Liver (tissue), 8 donors: ENCODE measurements at regions not wholly inside any gene's neighbourhood (a gene's known extent, or its start where the extent isn't known, plus 50 kb on each side); places are given as distances from the start of the nearest gene placed in this dataset.
"Not testable (repeated sequence)": the region's sequence is repeated elsewhere in the genome, so short reads cannot be mapped to it uniquely, and the experiment has no call there.

ENCODE experiments used
- DNase-seq: peaks from one replicate; pipeline ENCODE4 v3.0.0-alpha.2; 2017; ENCODE audit warnings: low spot score
- H3K27ac ChIP-seq, 2 donors: one replicate each; pipeline ENCODE4 v1.7.0; 2013; ENCODE audit warnings: inconsistent platforms in 2 of 2, low read length in 2 of 2, control low read depth in 1 of 2, low read depth in 1 of 2, mild to moderate bottlenecking in 1 of 2
- H3K27me3 ChIP-seq, 4 donors: one replicate each; pipeline versions ENCODE4 v1.6.1 to v1.7.0; 2013; ENCODE audit warnings: low read length in 3 of 4, inconsistent platforms in 1 of 4, mild to moderate bottlenecking in 1 of 4, moderate library complexity in 1 of 4; ENCODE audit not compliant: control insufficient read depth in 4 of 4, insufficient read depth in 4 of 4
- H3K36me3 ChIP-seq, 4 donors: one replicate each; pipeline versions ENCODE4 v1.6.1 to v1.7.0; 2013; ENCODE audit warnings: low read length in 3 of 4, mild to moderate bottlenecking in 3 of 4, low read depth in 1 of 4, moderate library complexity in 1 of 4; ENCODE audit not compliant: control insufficient read depth in 4 of 4, insufficient read depth in 3 of 4
- H3K4me1 ChIP-seq, 4 donors: one replicate each; pipeline versions ENCODE4 v1.6.1 to v1.7.0; 2013; ENCODE audit warnings: low read length in 3 of 4, mild to moderate bottlenecking in 3 of 4, moderate library complexity in 1 of 4; ENCODE audit not compliant: control insufficient read depth in 4 of 4, insufficient read depth in 4 of 4
- H3K4me3 ChIP-seq, 3 donors: one replicate each; pipeline versions ENCODE4 v1.6.1 to v1.7.0; 2013; ENCODE audit warnings: low read length in 3 of 3, control low read depth in 1 of 3, low read depth in 1 of 3, mild to moderate bottlenecking in 1 of 3
- H3K9ac ChIP-seq, 2 donors: one replicate each; pipeline ENCODE4 v1.7.0; 2013; ENCODE audit warnings: low read length in 2 of 2, mild to moderate bottlenecking in 2 of 2, moderate library complexity in 2 of 2, control low read depth in 1 of 2, low read depth in 1 of 2
- H3K9me3 ChIP-seq, 4 donors: one replicate each; pipeline versions ENCODE4 v1.6.1 to v1.7.0; 2013; ENCODE audit warnings: low read length in 3 of 4; ENCODE audit not compliant: control insufficient read depth in 4 of 4
- ATF3 ChIP-seq: IDR thresholded peaks from 2 replicates; pipeline ENCODE4 v1.6.1; 2016; ENCODE audit warnings: antibody characterized with exemption
- EGR1 ChIP-seq, 2 donors: IDR thresholded peaks; 2 replicates each; pipeline ENCODE4 v1.6.1; 2016 to 2018; ENCODE audit warnings: antibody characterized with exemption in 2 of 2, low read depth in 2 of 2
- FOXA1 ChIP-seq: IDR thresholded peaks from 2 replicates; pipeline ENCODE4 v1.6.1; 2016; ENCODE audit warnings: antibody characterized with exemption
- FOXA2 ChIP-seq: IDR thresholded peaks from 2 replicates; pipeline ENCODE4 v1.6.1; 2016; ENCODE audit warnings: antibody characterized with exemption
- GABPA ChIP-seq, 2 donors: IDR thresholded peaks in 1 of 2; conservative IDR thresholded peaks in 1 of 2; 2 replicates each; pipeline ENCODE4 v1.6.1; 2016; ENCODE audit warnings: antibody characterized with exemption in 2 of 2, mild to moderate bottlenecking in 1 of 2, moderate library complexity in 1 of 2
- HNF4A ChIP-seq, 2 donors: conservative IDR thresholded peaks; 2 replicates each; pipeline ENCODE4 v1.6.1; 2016; ENCODE audit warnings: antibody characterized with exemption in 2 of 2, mild to moderate bottlenecking in 2 of 2
- HNF4G ChIP-seq: IDR thresholded peaks from 2 replicates; pipeline ENCODE4 v1.6.1; 2016; ENCODE audit warnings: antibody characterized with exemption
- JUND ChIP-seq, 2 donors: IDR thresholded peaks; 2 replicates each; pipeline ENCODE4 v1.6.1; 2016; ENCODE audit warnings: antibody characterized with exemption in 2 of 2
- MAX ChIP-seq: IDR thresholded peaks from 2 replicates; pipeline ENCODE4 v1.6.1; 2016; ENCODE audit warnings: antibody characterized with exemption
- NR2F2 ChIP-seq: IDR thresholded peaks from 2 replicates; pipeline ENCODE4 v1.6.1; 2016; ENCODE audit warnings: antibody characterized with exemption
- RAD21 ChIP-seq, 2 donors: IDR thresholded peaks; 2 replicates each; pipeline ENCODE4 v1.6.1; 2016; ENCODE audit warnings: antibody characterized with exemption in 2 of 2, mild to moderate bottlenecking in 2 of 2
- RXRA ChIP-seq, 2 donors: IDR thresholded peaks; 2 replicates each; pipeline ENCODE4 v1.6.1; 2017 to 2018; ENCODE audit warnings: antibody characterized with exemption in 2 of 2, mild to moderate bottlenecking in 1 of 2
- SP1 ChIP-seq: IDR thresholded peaks from 2 replicates; pipeline ENCODE4 v1.6.1; 2018; ENCODE audit warnings: antibody characterized with exemption, mild to moderate bottlenecking
- TAF1 ChIP-seq: conservative IDR thresholded peaks from 2 replicates; pipeline ENCODE4 v1.6.1; 2016; ENCODE audit warnings: antibody characterized with exemption, mild to moderate bottlenecking
- YY1 ChIP-seq: IDR thresholded peaks from 2 replicates; pipeline ENCODE4 v1.6.1; 2016; ENCODE audit warnings: antibody characterized with exemption, mild to moderate bottlenecking
- WGBS: extraction: QIAGEN DNeasy Blood & Tissue Kit; methylation state at CpG from one replicate; pipeline ENCODE4 v1.1.7; 2013; 5-methylcytosine and 5-hydroxymethylcytosine counted together
- TF ChIP-seq, protein P1 (sequence below): fragments of 150-350 bp; IDR thresholded peaks from 2 replicates; pipeline ENCODE4 v1.5.1; 2017; ENCODE audit warnings: improper control_type of control experiment, low read depth, low read length; ENCODE audit not compliant: missing input control
- TF ChIP-seq, protein P2 (sequence below): IDR thresholded peaks from 2 replicates; pipeline ENCODE4 v1.6.1; 2016; ENCODE audit warnings: antibody characterized with exemption, mild to moderate bottlenecking
- TF ChIP-seq, protein P3 (sequence below): IDR thresholded peaks from 2 replicates; pipeline ENCODE4 v1.6.1; 2016; ENCODE audit warnings: antibody characterized with exemption
- donor health status: healthy.
- donor health status: healthy.
- donor health status: healthy.
- donor health status: healthy.
- donor health status: healthy.

- H3K4me1 ChIP-seq: no peaks in the 10 kb centered on the region
- 70% methylated on average over 2 of the region's 2 CpGs for WGBS
- no peak for DNase-seq
- H3K36me3 ChIP-seq: no peaks in the 10 kb centered on the region
- H3K4me3 ChIP-seq: no peak overlapping the region
- no peaks in the 10 kb centered on the region for H3K27me3 ChIP-seq
- no peak overlapping the region for H3K27ac ChIP-seq
- no peak overlapping the region for H3K9ac ChIP-seq
- H3K9me3 ChIP-seq: no peaks in the 10 kb centered on the region
- TF ChIP-seq RXRA (IDR thresholded peaks at IDR 0.05) (peak; percentile 30 to 55), HNF4A (conservative IDR thresholded peaks at IDR 0.05) (peak in 1 of 2 donors; percentile 8), YY1 (no peak), FOXA2 (no peak), RAD21 (IDR thresholded peaks at IDR 0.05) (peak in 1 of 2 donors; percentile 58)
- TF ChIP-seq, protein P1, sequence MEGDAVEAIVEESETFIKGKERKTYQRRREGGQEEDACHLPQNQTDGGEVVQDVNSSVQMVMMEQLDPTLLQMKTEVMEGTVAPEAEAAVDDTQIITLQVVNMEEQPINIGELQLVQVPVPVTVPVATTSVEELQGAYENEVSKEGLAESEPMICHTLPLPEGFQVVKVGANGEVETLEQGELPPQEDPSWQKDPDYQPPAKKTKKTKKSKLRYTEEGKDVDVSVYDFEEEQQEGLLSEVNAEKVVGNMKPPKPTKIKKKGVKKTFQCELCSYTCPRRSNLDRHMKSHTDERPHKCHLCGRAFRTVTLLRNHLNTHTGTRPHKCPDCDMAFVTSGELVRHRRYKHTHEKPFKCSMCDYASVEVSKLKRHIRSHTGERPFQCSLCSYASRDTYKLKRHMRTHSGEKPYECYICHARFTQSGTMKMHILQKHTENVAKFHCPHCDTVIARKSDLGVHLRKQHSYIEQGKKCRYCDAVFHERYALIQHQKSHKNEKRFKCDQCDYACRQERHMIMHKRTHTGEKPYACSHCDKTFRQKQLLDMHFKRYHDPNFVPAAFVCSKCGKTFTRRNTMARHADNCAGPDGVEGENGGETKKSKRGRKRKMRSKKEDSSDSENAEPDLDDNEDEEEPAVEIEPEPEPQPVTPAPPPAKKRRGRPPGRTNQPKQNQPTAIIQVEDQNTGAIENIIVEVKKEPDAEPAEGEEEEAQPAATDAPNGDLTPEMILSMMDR: peak; percentile 51
Observed at GRCh38 chr5:163350083-163350482, 87.3 kb upstream of the CCNG1 start.

DNA sequence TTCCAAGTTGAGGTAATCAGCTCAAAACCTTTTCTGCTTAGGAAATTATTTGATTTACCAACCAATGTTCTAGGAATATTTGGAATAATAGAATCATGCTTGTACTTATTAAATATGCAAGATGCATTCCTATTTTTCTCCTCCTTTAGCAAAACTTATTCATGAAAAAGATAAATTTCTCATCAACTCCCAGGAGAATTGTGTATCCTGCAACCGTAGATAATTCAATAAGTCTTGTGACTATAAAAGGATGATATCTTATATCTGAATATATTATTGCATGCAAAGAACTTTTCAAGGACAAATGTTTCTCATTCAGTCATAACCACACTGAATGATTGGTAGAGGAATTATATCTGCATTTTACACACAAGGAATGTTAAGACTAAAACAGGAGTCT lies 84.9 kb upstream of the CCNG1 start:
- H3K36me3 ChIP-seq: no peaks in the 10 kb centered on the region
- WGBS: 81% methylated on average over 1 of the region's 1 CpG
- H3K9ac ChIP-seq: no peak overlapping the region
- H3K27me3 ChIP-seq: no peaks in the 10 kb centered on the region
- TF ChIP-seq SP1 (no peak), JUND (IDR thresholded peaks at IDR 0.05) (no peak), RAD21 (IDR thresholded peaks at IDR 0.05) (no peak), ATF3 (no peak), HNF4A (conservative IDR thresholded peaks at IDR 0.05) (no peak), EGR1 (IDR thresholded peaks at IDR 0.05; ENCODE audit: low read depth in 2 of 2) (no peak), RXRA (IDR thresholded peaks at IDR 0.05) (no peak), MAX (no peak), GABPA (IDR thresholded peaks at IDR 0.05 in 1 of 2, conservative IDR thresholded peaks at IDR 0.05 in 1 of 2) (no peak), FOXA1 (no peak), TAF1 (no peak), FOXA2 (no peak), YY1 (no peak), HNF4G (no peak), NR2F2 (no peak)
- TF ChIP-seq, protein P1: no peak
- TF ChIP-seq, protein P2, sequence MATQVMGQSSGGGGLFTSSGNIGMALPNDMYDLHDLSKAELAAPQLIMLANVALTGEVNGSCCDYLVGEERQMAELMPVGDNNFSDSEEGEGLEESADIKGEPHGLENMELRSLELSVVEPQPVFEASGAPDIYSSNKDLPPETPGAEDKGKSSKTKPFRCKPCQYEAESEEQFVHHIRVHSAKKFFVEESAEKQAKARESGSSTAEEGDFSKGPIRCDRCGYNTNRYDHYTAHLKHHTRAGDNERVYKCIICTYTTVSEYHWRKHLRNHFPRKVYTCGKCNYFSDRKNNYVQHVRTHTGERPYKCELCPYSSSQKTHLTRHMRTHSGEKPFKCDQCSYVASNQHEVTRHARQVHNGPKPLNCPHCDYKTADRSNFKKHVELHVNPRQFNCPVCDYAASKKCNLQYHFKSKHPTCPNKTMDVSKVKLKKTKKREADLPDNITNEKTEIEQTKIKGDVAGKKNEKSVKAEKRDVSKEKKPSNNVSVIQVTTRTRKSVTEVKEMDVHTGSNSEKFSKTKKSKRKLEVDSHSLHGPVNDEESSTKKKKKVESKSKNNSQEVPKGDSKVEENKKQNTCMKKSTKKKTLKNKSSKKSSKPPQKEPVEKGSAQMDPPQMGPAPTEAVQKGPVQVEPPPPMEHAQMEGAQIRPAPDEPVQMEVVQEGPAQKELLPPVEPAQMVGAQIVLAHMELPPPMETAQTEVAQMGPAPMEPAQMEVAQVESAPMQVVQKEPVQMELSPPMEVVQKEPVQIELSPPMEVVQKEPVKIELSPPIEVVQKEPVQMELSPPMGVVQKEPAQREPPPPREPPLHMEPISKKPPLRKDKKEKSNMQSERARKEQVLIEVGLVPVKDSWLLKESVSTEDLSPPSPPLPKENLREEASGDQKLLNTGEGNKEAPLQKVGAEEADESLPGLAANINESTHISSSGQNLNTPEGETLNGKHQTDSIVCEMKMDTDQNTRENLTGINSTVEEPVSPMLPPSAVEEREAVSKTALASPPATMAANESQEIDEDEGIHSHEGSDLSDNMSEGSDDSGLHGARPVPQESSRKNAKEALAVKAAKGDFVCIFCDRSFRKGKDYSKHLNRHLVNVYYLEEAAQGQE: no peak
- TF ChIP-seq, protein P3, sequence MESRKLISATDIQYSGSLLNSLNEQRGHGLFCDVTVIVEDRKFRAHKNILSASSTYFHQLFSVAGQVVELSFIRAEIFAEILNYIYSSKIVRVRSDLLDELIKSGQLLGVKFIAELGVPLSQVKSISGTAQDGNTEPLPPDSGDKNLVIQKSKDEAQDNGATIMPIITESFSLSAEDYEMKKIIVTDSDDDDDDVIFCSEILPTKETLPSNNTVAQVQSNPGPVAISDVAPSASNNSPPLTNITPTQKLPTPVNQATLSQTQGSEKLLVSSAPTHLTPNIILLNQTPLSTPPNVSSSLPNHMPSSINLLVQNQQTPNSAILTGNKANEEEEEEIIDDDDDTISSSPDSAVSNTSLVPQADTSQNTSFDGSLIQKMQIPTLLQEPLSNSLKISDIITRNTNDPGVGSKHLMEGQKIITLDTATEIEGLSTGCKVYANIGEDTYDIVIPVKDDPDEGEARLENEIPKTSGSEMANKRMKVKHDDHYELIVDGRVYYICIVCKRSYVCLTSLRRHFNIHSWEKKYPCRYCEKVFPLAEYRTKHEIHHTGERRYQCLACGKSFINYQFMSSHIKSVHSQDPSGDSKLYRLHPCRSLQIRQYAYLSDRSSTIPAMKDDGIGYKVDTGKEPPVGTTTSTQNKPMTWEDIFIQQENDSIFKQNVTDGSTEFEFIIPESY: no peak
- no peaks in the 10 kb centered on the region for H3K9me3 ChIP-seq
- no peaks in the 10 kb centered on the region for H3K4me1 ChIP-seq
- H3K27ac ChIP-seq: no peak overlapping the region
- no peak overlapping the region for H3K4me3 ChIP-seq
- no peak for DNase-seq

DNA sequence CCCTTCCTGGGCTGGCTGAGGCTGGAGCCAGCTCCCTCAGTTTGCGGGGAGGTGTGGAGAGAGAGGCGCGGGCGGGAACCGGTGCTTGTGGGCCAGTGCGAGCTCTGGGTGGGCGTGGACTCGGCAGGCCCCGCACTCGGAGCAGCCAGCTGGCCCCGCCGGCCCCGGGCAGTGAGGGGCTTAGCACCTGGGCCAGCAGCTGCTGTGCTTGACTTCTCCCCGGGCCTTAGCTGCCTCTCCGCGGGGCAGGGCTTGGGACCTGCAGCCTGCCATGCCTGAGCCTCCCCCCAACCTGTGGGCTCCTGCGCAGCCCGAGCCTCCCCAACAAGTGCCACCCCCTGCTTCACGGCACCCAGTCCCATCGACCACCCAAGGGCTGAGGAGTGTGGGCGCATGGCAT lies 81.6 kb upstream of the CCNG1 start:
- DNase-seq, H3K27me3 ChIP-seq, H3K9ac ChIP-seq, H3K4me1 ChIP-seq, H3K27ac ChIP-seq, H3K4me3 ChIP-seq, H3K36me3 ChIP-seq, H3K9me3 ChIP-seq: not testable (repeated sequence)
- 92% methylated on average over 21 of the region's 21 CpGs for WGBS
